ENCODE measurements at regions not wholly inside any gene's neighbourhood (a gene's known extent, or its start where the extent isn't known, plus 50 kb on each side); places are given as distances from the start of the nearest gene placed in this dataset.

- Histone ChIP-seq H3K36me3 (ENCODE audit: control insufficient read depth, insufficient read depth, low read length) (no peaks in the 10 kb centered on the region), H3K9me3 (ENCODE audit: control insufficient read depth, low read depth, low read length) (no peaks in the 10 kb centered on the region), H3K27ac (ENCODE audit: low read length) (no peak overlapping the region), H3K4me1 (ENCODE audit: control insufficient read depth, insufficient read depth, low read length) (no peaks in the 10 kb centered on the region), H3K4me3 (ENCODE audit: low read length) (no peak overlapping the region), H3K27me3 (ENCODE audit: control insufficient read depth, insufficient read depth, low read length) (no peaks in the 10 kb centered on the region)
- no peak for DNase-seq
- 74% methylated on average over 6 of the region's 7 CpGs for WGBS (ENCODE audit: insufficient coverage, low lambda C conversion rate)
These were observed 268.0 kb upstream of the TANK start for GRCh38 chr2:160892204-160892603.

- H3K27me3 ChIP-seq (ENCODE audit: control insufficient read depth, insufficient read depth, low read length): no peaks in the 10 kb centered on the region
- H3K27ac ChIP-seq (ENCODE audit: low read length): no peak overlapping the region
- DNase-seq: no peak
- no peaks in the 10 kb centered on the region for H3K4me1 ChIP-seq (ENCODE audit: control insufficient read depth, insufficient read depth, low read length)
- no peaks in the 10 kb centered on the region for H3K36me3 ChIP-seq (ENCODE audit: control insufficient read depth, insufficient read depth, low read length)
- H3K4me3 ChIP-seq (ENCODE audit: low read length): no peak overlapping the region
- no peaks in the 10 kb centered on the region for H3K9me3 ChIP-seq (ENCODE audit: control insufficient read depth, low read depth, low read length)
- WGBS (ENCODE audit: insufficient coverage, low lambda C conversion rate): no CpG with 5 or more reads among the region's 8 CpGs
These were observed 266.6 kb upstream of the TANK start for GRCh38 chr2:160893581-160893980.

GRCh38 chr2:160898581-160899307 is 261.5 kb upstream of the TANK start:
- WGBS (ENCODE audit: insufficient coverage, low lambda C conversion rate): no CpG with 5 or more reads among the region's 6 CpGs
- no peaks in the 10 kb centered on the region for H3K27me3 ChIP-seq (ENCODE audit: control insufficient read depth, insufficient read depth, low read length)
- no peak for DNase-seq

GRCh38 chr2:160901613-160902012 is 258.6 kb upstream of the TANK start:
- H3K27me3 ChIP-seq (ENCODE audit: control insufficient read depth, insufficient read depth, low read length): no peaks in the 10 kb centered on the region
- no peak overlapping the region for H3K27ac ChIP-seq (ENCODE audit: low read length)
- H3K4me1 ChIP-seq (ENCODE audit: control insufficient read depth, insufficient read depth, low read length): no peaks in the 10 kb centered on the region
- H3K36me3 ChIP-seq (ENCODE audit: control insufficient read depth, insufficient read depth, low read length): no peaks in the 10 kb centered on the region
- no peak for DNase-seq
- no peaks in the 10 kb centered on the region for H3K9me3 ChIP-seq (ENCODE audit: control insufficient read depth, low read depth, low read length)
- 50% methylated on average over 1 of the region's 4 CpGs for WGBS (ENCODE audit: insufficient coverage, low lambda C conversion rate)
- no peak overlapping the region for H3K4me3 ChIP-seq (ENCODE audit: low read length)

More at GRCh38 chr2:160898581-160899307, 261.5 kb upstream of the TANK start:
- no peaks in the 10 kb centered on the region for H3K9me3 ChIP-seq (ENCODE audit: control insufficient read depth, low read depth, low read length)
- H3K4me3 ChIP-seq (ENCODE audit: low read length): no peak overlapping the region
- no peaks in the 10 kb centered on the region for H3K4me1 ChIP-seq (ENCODE audit: control insufficient read depth, insufficient read depth, low read length)
- H3K27ac ChIP-seq (ENCODE audit: low read length): no peak overlapping the region
- H3K36me3 ChIP-seq (ENCODE audit: control insufficient read depth, insufficient read depth, low read length): no peaks in the 10 kb centered on the region

GRCh38 chr2:160905862-160906261 is 254.4 kb upstream of the TANK start:
- WGBS (ENCODE audit: insufficient coverage, low lambda C conversion rate): no CpG with 5 or more reads among the region's 2 CpGs

GRCh38 chr2:160906878-160907277 is 253.3 kb upstream of the TANK start:
- no CpG with 5 or more reads among the region's 1 CpG for WGBS (ENCODE audit: insufficient coverage, low lambda C conversion rate)

More at GRCh38 chr2:160905862-160906261, 254.4 kb upstream of the TANK start:
- no peaks in the 10 kb centered on the region for H3K9me3 ChIP-seq (ENCODE audit: control insufficient read depth, low read depth, low read length)
- no peaks in the 10 kb centered on the region for H3K36me3 ChIP-seq (ENCODE audit: control insufficient read depth, insufficient read depth, low read length)
- H3K4me1 ChIP-seq (ENCODE audit: control insufficient read depth, insufficient read depth, low read length): no peaks in the 10 kb centered on the region
- DNase-seq: no peak
- H3K27me3 ChIP-seq (ENCODE audit: control insufficient read depth, insufficient read depth, low read length): no peaks in the 10 kb centered on the region
- H3K27ac ChIP-seq (ENCODE audit: low read length): no peak overlapping the region
- H3K4me3 ChIP-seq (ENCODE audit: low read length): no peak overlapping the region

GRCh38 chr2:160907738-160908137 is 252.5 kb upstream of the TANK start:
- no CpG with 5 or more reads among the region's 1 CpG for WGBS (ENCODE audit: insufficient coverage, low lambda C conversion rate)
- no peaks in the 10 kb centered on the region for H3K9me3 ChIP-seq (ENCODE audit: control insufficient read depth, low read depth, low read length)
- H3K27ac ChIP-seq (ENCODE audit: low read length): no peak overlapping the region
- no peak overlapping the region for H3K4me3 ChIP-seq (ENCODE audit: low read length)
- no peaks in the 10 kb centered on the region for H3K36me3 ChIP-seq (ENCODE audit: control insufficient read depth, insufficient read depth, low read length)
- no peaks in the 10 kb centered on the region for H3K27me3 ChIP-seq (ENCODE audit: control insufficient read depth, insufficient read depth, low read length)
- no peaks in the 10 kb centered on the region for H3K4me1 ChIP-seq (ENCODE audit: control insufficient read depth, insufficient read depth, low read length)
- DNase-seq: no peak

More at GRCh38 chr2:160906878-160907277, 253.3 kb upstream of the TANK start:
- Histone ChIP-seq H3K36me3 (ENCODE audit: control insufficient read depth, insufficient read depth, low read length) (no peaks in the 10 kb centered on the region), H3K4me3 (ENCODE audit: low read length) (no peak overlapping the region), H3K27ac (ENCODE audit: low read length) (no peak overlapping the region), H3K9me3 (ENCODE audit: control insufficient read depth, low read depth, low read length) (no peaks in the 10 kb centered on the region), H3K4me1 (ENCODE audit: control insufficient read depth, insufficient read depth, low read length) (no peaks in the 10 kb centered on the region), H3K27me3 (ENCODE audit: control insufficient read depth, insufficient read depth, low read length) (no peaks in the 10 kb centered on the region)
- no peak for DNase-seq

GRCh38 chr2:160908157-160908556 is 252.1 kb upstream of the TANK start:
- WGBS (ENCODE audit: insufficient coverage, low lambda C conversion rate): no CpG with 5 or more reads among the region's 1 CpG
- Histone ChIP-seq H3K36me3 (ENCODE audit: control insufficient read depth, insufficient read depth, low read length) (no peaks in the 10 kb centered on the region), H3K4me1 (ENCODE audit: control insufficient read depth, insufficient read depth, low read length) (no peaks in the 10 kb centered on the region), H3K27me3 (ENCODE audit: control insufficient read depth, insufficient read depth, low read length) (no peaks in the 10 kb centered on the region), H3K9me3 (ENCODE audit: control insufficient read depth, low read depth, low read length) (no peaks in the 10 kb centered on the region), H3K27ac (ENCODE audit: low read length) (no peak overlapping the region), H3K4me3 (ENCODE audit: low read length) (no peak overlapping the region)
- DNase-seq: no peak

GRCh38 chr2:160909781-160910242 is 250.4 kb upstream of the TANK start:
- H3K4me1 ChIP-seq (ENCODE audit: control insufficient read depth, insufficient read depth, low read length): no peaks in the 10 kb centered on the region
- no peaks in the 10 kb centered on the region for H3K27me3 ChIP-seq (ENCODE audit: control insufficient read depth, insufficient read depth, low read length)
- no peak for DNase-seq
- H3K4me3 ChIP-seq (ENCODE audit: low read length): no peak overlapping the region
- H3K36me3 ChIP-seq (ENCODE audit: control insufficient read depth, insufficient read depth, low read length): no peaks in the 10 kb centered on the region
- WGBS (ENCODE audit: insufficient coverage, low lambda C conversion rate): 80% methylated on average over 2 of the region's 3 CpGs
- no peaks in the 10 kb centered on the region for H3K9me3 ChIP-seq (ENCODE audit: control insufficient read depth, low read depth, low read length)
- H3K27ac ChIP-seq (ENCODE audit: low read length): no peak overlapping the region

GRCh38 chr2:160910681-160911080 is 249.5 kb upstream of the TANK start:
- peak; percentile 6 to 16 for DNase-seq
- no peak overlapping the region for H3K27ac ChIP-seq (ENCODE audit: low read length)
- no peaks in the 10 kb centered on the region for H3K36me3 ChIP-seq (ENCODE audit: control insufficient read depth, insufficient read depth, low read length)
- H3K27me3 ChIP-seq (ENCODE audit: control insufficient read depth, insufficient read depth, low read length): no peaks in the 10 kb centered on the region
- H3K9me3 ChIP-seq (ENCODE audit: control insufficient read depth, low read depth, low read length): no peaks in the 10 kb centered on the region
- no peak overlapping the region for H3K4me3 ChIP-seq (ENCODE audit: low read length)
- WGBS (ENCODE audit: insufficient coverage, low lambda C conversion rate): 80% methylated on average over 1 of the region's 2 CpGs
- no peaks in the 10 kb centered on the region for H3K4me1 ChIP-seq (ENCODE audit: control insufficient read depth, insufficient read depth, low read length)

GRCh38 chr2:160911258-160911657 is 249.0 kb upstream of the TANK start:
- Histone ChIP-seq H3K4me1 (ENCODE audit: control insufficient read depth, insufficient read depth, low read length) (no peaks in the 10 kb centered on the region), H3K36me3 (ENCODE audit: control insufficient read depth, insufficient read depth, low read length) (no peaks in the 10 kb centered on the region), H3K4me3 (ENCODE audit: low read length) (no peak overlapping the region), H3K27ac (ENCODE audit: low read length) (no peak overlapping the region), H3K27me3 (ENCODE audit: control insufficient read depth, insufficient read depth, low read length) (no peaks in the 10 kb centered on the region), H3K9me3 (ENCODE audit: control insufficient read depth, low read depth, low read length) (no peaks in the 10 kb centered on the region)
- DNase-seq: no peak
- 64% methylated on average over 1 of the region's 1 CpG for WGBS (ENCODE audit: insufficient coverage, low lambda C conversion rate)

All from large intestine (tissue), 3 donors.